Mesenchymal stem cell (in vitro differentiated cells and primary cell): ENCODE measurements at regions not wholly inside any gene's neighbourhood (a gene's known extent, or its start where the extent isn't known, plus 50 kb on each side); places are given as distances from the start of the nearest gene placed in this dataset.

ENCODE experiments used
- DNase-seq: peaks from one replicate; pipeline ENCODE4 v3.0.0-alpha.2; 2013
- H2AFZ ChIP-seq: one replicate; pipeline ENCODE4 v1.6.1; 2013; ENCODE audit warnings: low read depth, mild to moderate bottlenecking, control low read depth, inconsistent platforms, low read length, moderate library complexity
- H2AK5ac ChIP-seq: 2 replicates; pipeline ENCODE4 v1.6.1; 2013; ENCODE audit warnings: low read length, moderate library complexity, mild to moderate bottlenecking, inconsistent platforms; ENCODE audit not compliant: severe bottlenecking
- H2BK120ac ChIP-seq: one replicate; pipeline ENCODE4 v1.6.1; 2013; ENCODE audit warnings: low read depth, mild to moderate bottlenecking, inconsistent platforms, low read length, moderate library complexity
- H2BK12ac ChIP-seq, 2 experiments: one replicate each; pipeline ENCODE4 v1.6.1; 2013; ENCODE audit warnings: inconsistent platforms in 2 of 2, low read length in 2 of 2, mild to moderate bottlenecking in 2 of 2, moderate library complexity in 2 of 2, control low read depth in 1 of 2
- H2BK15ac ChIP-seq: one replicate; pipeline ENCODE4 v1.6.1; 2013; ENCODE audit warnings: mild to moderate bottlenecking, low read depth, inconsistent platforms; ENCODE audit not compliant: poor library complexity, severe bottlenecking
- H2BK5ac ChIP-seq: 2 replicates; pipeline ENCODE4 v1.6.1; 2013; ENCODE audit warnings: low read depth, mild to moderate bottlenecking, low read length, control low read depth, inconsistent platforms; ENCODE audit not compliant: poor library complexity, severe bottlenecking
- H3K14ac ChIP-seq, 2 experiments: one replicate each; pipeline ENCODE4 v1.6.1; 2013; ENCODE audit warnings: inconsistent platforms in 2 of 2, low read length in 2 of 2, control low read depth in 1 of 2, mild to moderate bottlenecking in 1 of 2, moderate library complexity in 1 of 2
- H3K18ac ChIP-seq, 2 experiments: one replicate each; pipeline ENCODE4 v1.6.1; 2013; ENCODE audit warnings: inconsistent platforms in 2 of 2, low read length in 2 of 2, control low read depth in 1 of 2, low read depth in 1 of 2, mild to moderate bottlenecking in 1 of 2
- H3K23ac ChIP-seq, 2 experiments: one replicate each; pipeline ENCODE4 v1.6.1; 2013; ENCODE audit warnings: inconsistent platforms in 2 of 2, low read length in 2 of 2, mild to moderate bottlenecking in 2 of 2, moderate library complexity in 2 of 2, control low read depth in 1 of 2
- H3K27ac ChIP-seq: 2 replicates; pipeline ENCODE4 v1.5.1; 2013; ENCODE audit warnings: mild to moderate bottlenecking, moderate library complexity, low read length, control low read depth, inconsistent platforms; ENCODE audit not compliant: poor library complexity, severe bottlenecking
- H3K27me3 ChIP-seq, 2 experiments: 2 replicates each; pipeline versions ENCODE4 v1.6.1 to v1.7.0; 2013; ENCODE audit warnings: low read length in 2 of 2, mild to moderate bottlenecking in 2 of 2, moderate library complexity in 2 of 2, control low read depth in 1 of 2, inconsistent platforms in 1 of 2; ENCODE audit not compliant: control insufficient read depth in 1 of 2, insufficient read depth in 1 of 2
- H3K36me3 ChIP-seq, 2 experiments: 2 replicates each; pipeline versions ENCODE4 v1.6.1 to v1.7.0; 2013; ENCODE audit warnings: low read length in 2 of 2, control low read depth in 1 of 2, inconsistent platforms in 1 of 2, low read depth in 1 of 2, mild to moderate bottlenecking in 1 of 2; ENCODE audit not compliant: insufficient read depth in 2 of 2, control insufficient read depth in 1 of 2
- H3K4ac ChIP-seq, 2 experiments: one replicate each; pipeline ENCODE4 v1.6.1; 2013; ENCODE audit warnings: inconsistent platforms in 2 of 2, low read length in 2 of 2, mild to moderate bottlenecking in 2 of 2, moderate library complexity in 2 of 2, control low read depth in 1 of 2, low read depth in 1 of 2
- H3K4me1 ChIP-seq: 2 replicates; pipeline ENCODE4 v1.6.1; 2013; ENCODE audit warnings: low read depth, low read length, control low read depth; ENCODE audit not compliant: control insufficient read depth, insufficient read depth
- H3K4me2 ChIP-seq: 2 replicates; pipeline ENCODE4 v1.6.1; 2013; ENCODE audit warnings: low read length, mild to moderate bottlenecking, inconsistent platforms; ENCODE audit not compliant: poor library complexity, severe bottlenecking
- H3K4me3 ChIP-seq, 2 experiments: 2 replicates each; pipeline versions ENCODE4 v1.5.1 to v1.7.0; 2013; ENCODE audit warnings: low read length in 2 of 2, mild to moderate bottlenecking in 2 of 2, control low read depth in 1 of 2, low read depth in 1 of 2; ENCODE audit not compliant: insufficient read depth in 1 of 2
- H3K79me1 ChIP-seq: replicated peaks from 2 replicates; pipeline ENCODE4 v1.6.1; 2013; ENCODE audit warnings: mild to moderate bottlenecking, control low read depth, low read length, inconsistent platforms; ENCODE audit not compliant: poor library complexity, severe bottlenecking
- H3K9ac ChIP-seq: 2 replicates; pipeline ENCODE4 v1.7.0; 2013; ENCODE audit warnings: mild to moderate bottlenecking, low read length, moderate library complexity
- H3K9me3 ChIP-seq: 2 replicates; pipeline ENCODE4 v1.7.0; 2013; ENCODE audit warnings: mild to moderate bottlenecking, low read length; ENCODE audit not compliant: control insufficient read depth
- H4K8ac ChIP-seq: one replicate; pipeline ENCODE4 v1.6.1; 2013; ENCODE audit warnings: inconsistent platforms, mild to moderate bottlenecking, low read length, moderate library complexity
- H4K91ac ChIP-seq: one replicate; pipeline ENCODE4 v1.6.1; 2013; ENCODE audit warnings: mild to moderate bottlenecking, low read length, inconsistent platforms
- WGBS: methylation state at CpG from one replicate; pipeline ENCODE4 v1.1.7; 2013; ENCODE audit warnings: mixed read lengths; 5-methylcytosine and 5-hydroxymethylcytosine counted together

- Histone ChIP-seq H3K18ac (no peak overlapping the region), H2BK5ac (no peak overlapping the region), H3K79me1 (no peaks in the 10 kb centered on the region), H3K27me3 (no peaks in the 10 kb centered on the region), H3K4me1 (no peaks in the 10 kb centered on the region), H2BK12ac (no peak overlapping the region), H3K9ac (no peak overlapping the region), H3K23ac (no peak overlapping the region), H3K36me3 (no peaks in the 10 kb centered on the region), H3K4me3 (no peak overlapping the region), H3K27ac (no peak overlapping the region), H4K8ac (no peak overlapping the region), H3K9me3 (no peaks in the 10 kb centered on the region), H3K14ac (no peak overlapping the region), H4K91ac (no peak overlapping the region), H2BK15ac (no peak overlapping the region), H3K4me2 (no peak overlapping the region), H2AK5ac (no peak overlapping the region), H2BK120ac (no peak overlapping the region), H2AFZ (no peak overlapping the region), H3K4ac (no peak overlapping the region)
- 91% methylated on average over 8 of the region's 8 CpGs for WGBS
- no peak for DNase-seq
These were observed 581.0 kb upstream of the CDH11 start for GRCh38 chr16:65702707-65703402.

GRCh38 chr16:65700596-65700995 lies 578.7 kb upstream of the CDH11 start:
- Histone ChIP-seq H3K23ac (no peak overlapping the region), H4K8ac (no peak overlapping the region), H3K36me3 (no peaks in the 10 kb centered on the region), H3K9ac (no peak overlapping the region), H3K79me1 (no peaks in the 10 kb centered on the region), H2AK5ac (no peak overlapping the region), H2BK5ac (no peak overlapping the region), H3K27ac (no peak overlapping the region), H2AFZ (no peak overlapping the region), H4K91ac (no peak overlapping the region), H3K18ac (no peak overlapping the region), H3K4me1 (no peaks in the 10 kb centered on the region), H3K9me3 (no peaks in the 10 kb centered on the region), H3K4me2 (no peak overlapping the region), H3K4ac (no peak overlapping the region), H2BK120ac (no peak overlapping the region), H3K4me3 (no peak overlapping the region), H2BK15ac (no peak overlapping the region), H3K14ac (no peak overlapping the region), H2BK12ac (no peak overlapping the region), H3K27me3 (no peaks in the 10 kb centered on the region)
- no peak for DNase-seq
- WGBS, result 91% methylated on average over 2 of the region's 2 CpGs

GRCh38 chr16:65698791-65699321 lies 577.0 kb upstream of the CDH11 start:
- H3K14ac ChIP-seq, result no peak overlapping the region
- H2AFZ ChIP-seq, result no peak overlapping the region

GRCh38 chr16:65697521-65697920 lies 575.7 kb upstream of the CDH11 start:
- Histone ChIP-seq H2BK120ac (no peak overlapping the region), H3K14ac (no peak overlapping the region), H3K4ac (no peak overlapping the region), H3K79me1 (no peaks in the 10 kb centered on the region), H3K27me3 (no peaks in the 10 kb centered on the region), H2BK15ac (no peak overlapping the region), H3K9ac (no peak overlapping the region), H3K18ac (no peak overlapping the region), H2AK5ac (no peak overlapping the region), H3K4me2 (no peak overlapping the region), H3K9me3 (no peaks in the 10 kb centered on the region), H3K27ac (no peak overlapping the region), H2AFZ (no peak overlapping the region), H3K36me3 (no peaks in the 10 kb centered on the region), H4K8ac (no peak overlapping the region), H3K23ac (no peak overlapping the region), H3K4me1 (no peaks in the 10 kb centered on the region), H4K91ac (no peak overlapping the region), H2BK12ac (no peak overlapping the region), H2BK5ac (no peak overlapping the region), H3K4me3 (no peak overlapping the region)
- 88% methylated on average over 5 of the region's 5 CpGs for WGBS
- DNase-seq, result no peak

More at GRCh38 chr16:65698791-65699321, 577.0 kb upstream of the CDH11 start:
- no peak overlapping the region for H3K23ac ChIP-seq
- H3K4ac ChIP-seq, result no peak overlapping the region
- H2BK120ac ChIP-seq, result no peak overlapping the region
- H3K27ac ChIP-seq, result no peak overlapping the region
- no peaks in the 10 kb centered on the region for H3K4me1 ChIP-seq
- H3K36me3 ChIP-seq, result no peaks in the 10 kb centered on the region
- H3K9me3 ChIP-seq, result no peaks in the 10 kb centered on the region
- no peak overlapping the region for H3K4me3 ChIP-seq
- peak overlapping the region in 1 of 2 experiments; percentile 19 for H3K18ac ChIP-seq
- peak overlapping the region; percentile 69 for H3K9ac ChIP-seq
- H3K79me1 ChIP-seq, result no peaks in the 10 kb centered on the region
- H2BK12ac ChIP-seq, result no peak overlapping the region
- WGBS, result 0% methylated on average over 1 of the region's 4 CpGs
- H3K4me2 ChIP-seq, result no peak overlapping the region
- peak overlapping the region; percentile 39 for H4K91ac ChIP-seq
- peak; percentile 5 for DNase-seq
- no peak overlapping the region for H4K8ac ChIP-seq
- H2AK5ac ChIP-seq, result no peak overlapping the region
- no peak overlapping the region for H2BK15ac ChIP-seq
- H2BK5ac ChIP-seq, result no peak overlapping the region
- no peaks in the 10 kb centered on the region for H3K27me3 ChIP-seq
